Cardiac muscle cell (in vitro differentiated cells and primary cell): ENCODE measurements at regions not wholly inside any gene's neighbourhood (a gene's known extent, or its start where the extent isn't known, plus 50 kb on each side); places are given as distances from the start of the nearest gene placed in this dataset.

Experiments
- DNase-seq, 2 donors: peaks; one replicate each; pipeline versions ENCODE4 v3.0.0 to v3.0.0-alpha.2; 2010 to 2017; ENCODE audit warnings: low read depth in 1 of 2, low spot score in 1 of 2
- H3K27ac ChIP-seq: fragments of 200-600 bp; sonication (generic); 2 replicates; pipeline ENCODE4 v1.5.1; 2016
- H3K27me3 ChIP-seq: fragments of 200-600 bp; sonication (generic); 2 replicates; pipeline ENCODE4 v1.6.0; 2016; ENCODE audit warnings: control low read depth
- H3K36me3 ChIP-seq: fragments of 200-600 bp; sonication (generic); 2 replicates; pipeline ENCODE4 v1.5.1; 2016; ENCODE audit warnings: control low read depth
- H3K4me1 ChIP-seq: fragments of 200-600 bp; sonication (generic); 2 replicates; pipeline ENCODE4 v1.8.1; 2017; ENCODE audit warnings: low read depth, mild to moderate bottlenecking, mixed run types
- H3K4me3 ChIP-seq: fragments of 200-600 bp; sonication (generic); 2 replicates; pipeline ENCODE4 v1.5.1; 2016; ENCODE audit warnings: mild to moderate bottlenecking
- H3K9me3 ChIP-seq: fragments of 200-600 bp; sonication (generic); 2 replicates; pipeline ENCODE4 v1.5.1; 2017; ENCODE audit warnings: low read depth, mild to moderate bottlenecking, control low read depth
- CTCF ChIP-seq: IDR thresholded peaks from 2 replicates; pipeline ENCODE4 v1.5.1; 2012; ENCODE audit warnings: low read depth, mild to moderate bottlenecking, low read length

- Histone ChIP-seq H3K4me3 (no peak overlapping the region), H3K9me3 (no peaks in the 10 kb centered on the region), H3K36me3 (no peaks in the 10 kb centered on the region), H3K27me3 (no peaks in the 10 kb centered on the region), H3K27ac (no peak overlapping the region), H3K4me1 (peaks cover 5% of the 10 kb centered on the region)
- no peak for DNase-seq
- no peak for TF ChIP-seq CTCF
Measured at GRCh38 chr21:19236209-19236608, 832.6 kb upstream of the TMPRSS15 start.

GRCh38 chr21:19237608-19238007 is 834.0 kb upstream of the TMPRSS15 start:
- Histone ChIP-seq H3K4me3 (no peak overlapping the region), H3K4me1 (no peaks in the 10 kb centered on the region), H3K36me3 (no peaks in the 10 kb centered on the region), H3K9me3 (no peaks in the 10 kb centered on the region), H3K27ac (no peak overlapping the region), H3K27me3 (no peaks in the 10 kb centered on the region)
- no peak for DNase-seq
- no peak for TF ChIP-seq CTCF

GRCh38 chr21:19239696-19240095 is 836.1 kb upstream of the TMPRSS15 start:
- H3K36me3 ChIP-seq, result no peaks in the 10 kb centered on the region
- H3K9me3 ChIP-seq, result no peaks in the 10 kb centered on the region
- no peaks in the 10 kb centered on the region for H3K27me3 ChIP-seq
- no peak overlapping the region for H3K4me3 ChIP-seq
- no peak for DNase-seq
- no peaks in the 10 kb centered on the region for H3K4me1 ChIP-seq
- H3K27ac ChIP-seq, result no peak overlapping the region
- TF ChIP-seq CTCF, result no peak

- TF ChIP-seq CTCF, result no peak
- H3K4me1 ChIP-seq, result no peaks in the 10 kb centered on the region
- no peaks in the 10 kb centered on the region for H3K27me3 ChIP-seq
- no peak overlapping the region for H3K27ac ChIP-seq
- no peaks in the 10 kb centered on the region for H3K9me3 ChIP-seq
- DNase-seq, result no peak
- no peaks in the 10 kb centered on the region for H3K36me3 ChIP-seq
- H3K4me3 ChIP-seq, result no peak overlapping the region
Measured at GRCh38 chr21:19244502-19245187, 841.1 kb upstream of the TMPRSS15 start.

GRCh38 chr21:19245188-19245580 is 841.6 kb upstream of the TMPRSS15 start:
- no peak for TF ChIP-seq CTCF
- Histone ChIP-seq H3K27me3 (no peaks in the 10 kb centered on the region), H3K36me3 (no peaks in the 10 kb centered on the region), H3K9me3 (no peaks in the 10 kb centered on the region), H3K27ac (no peak overlapping the region), H3K4me1 (no peaks in the 10 kb centered on the region), H3K4me3 (no peak overlapping the region)
- DNase-seq, result no peak

- Histone ChIP-seq H3K9me3 (no peaks in the 10 kb centered on the region), H3K4me1 (no peaks in the 10 kb centered on the region), H3K36me3 (no peaks in the 10 kb centered on the region), H3K27ac (no peak overlapping the region), H3K4me3 (no peak overlapping the region), H3K27me3 (no peaks in the 10 kb centered on the region)
- DNase-seq, result no peak
- TF ChIP-seq CTCF, result no peak
Measured at GRCh38 chr21:19246018-19246417, 842.4 kb upstream of the TMPRSS15 start.
